Stomach (tissue), 4 donors: ENCODE measurements at regions not wholly inside any gene's neighbourhood (a gene's known extent, or its start where the extent isn't known, plus 50 kb on each side); places are given as distances from the start of the nearest gene placed in this dataset.

Source experiments
- EP300 ChIP-seq: sonication (generic); formaldehyde crosslinking; IDR thresholded peaks from one replicate; pipeline ENCODE4 v1.6.1; 2017; ENCODE audit warnings: antibody characterized with exemption
- POLR2A ChIP-seq, 4 donors: fragments of 450-650 bp; IDR thresholded peaks; one replicate each; pipeline ENCODE4 v1.6.1; 2016; ENCODE audit warnings: antibody characterized with exemption in 4 of 4, control low read depth in 2 of 4, mild to moderate bottlenecking in 1 of 4, moderate library complexity in 1 of 4
- TF ChIP-seq, protein P1 (sequence below), 7 experiments: fragments of 450-650 bp in 4 of 7; fragments of 200-600 bp in 3 of 7; sonication (generic) in 3 of 7; IDR thresholded peaks; one replicate each; pipeline ENCODE4 v1.5.1; 2016 to 2019; ENCODE audit warnings: antibody characterized with exemption in 7 of 7, control low read depth in 2 of 7, mild to moderate bottlenecking in 1 of 7

GRCh38 chr5:40080191-40080590 lies 599.5 kb upstream of the PTGER4 start:
- TF ChIP-seq, protein P1, sequence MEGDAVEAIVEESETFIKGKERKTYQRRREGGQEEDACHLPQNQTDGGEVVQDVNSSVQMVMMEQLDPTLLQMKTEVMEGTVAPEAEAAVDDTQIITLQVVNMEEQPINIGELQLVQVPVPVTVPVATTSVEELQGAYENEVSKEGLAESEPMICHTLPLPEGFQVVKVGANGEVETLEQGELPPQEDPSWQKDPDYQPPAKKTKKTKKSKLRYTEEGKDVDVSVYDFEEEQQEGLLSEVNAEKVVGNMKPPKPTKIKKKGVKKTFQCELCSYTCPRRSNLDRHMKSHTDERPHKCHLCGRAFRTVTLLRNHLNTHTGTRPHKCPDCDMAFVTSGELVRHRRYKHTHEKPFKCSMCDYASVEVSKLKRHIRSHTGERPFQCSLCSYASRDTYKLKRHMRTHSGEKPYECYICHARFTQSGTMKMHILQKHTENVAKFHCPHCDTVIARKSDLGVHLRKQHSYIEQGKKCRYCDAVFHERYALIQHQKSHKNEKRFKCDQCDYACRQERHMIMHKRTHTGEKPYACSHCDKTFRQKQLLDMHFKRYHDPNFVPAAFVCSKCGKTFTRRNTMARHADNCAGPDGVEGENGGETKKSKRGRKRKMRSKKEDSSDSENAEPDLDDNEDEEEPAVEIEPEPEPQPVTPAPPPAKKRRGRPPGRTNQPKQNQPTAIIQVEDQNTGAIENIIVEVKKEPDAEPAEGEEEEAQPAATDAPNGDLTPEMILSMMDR (IDR thresholded peaks at IDR 0.05): no peak
- TF ChIP-seq POLR2A (IDR thresholded peaks at IDR 0.05): no peak
- no peak for TF ChIP-seq EP300
